Esophagus muscularis mucosa (tissue), 4 donors: ENCODE measurements at regions not wholly inside any gene's neighbourhood (a gene's known extent, or its start where the extent isn't known, plus 50 kb on each side); places are given as distances from the start of the nearest gene placed in this dataset.

Experiments
- DNase-seq: peaks from one replicate; pipeline ENCODE4 v3.0.0-alpha.2; 2017; ENCODE audit errors: extremely low spot score
- H3K27ac ChIP-seq, 4 donors: fragments of 200-600 bp; sonication (generic); replicated peaks in 1 of 4; 1 replicate in 3 of 4; 2 replicates in 1 of 4; pipeline ENCODE4 v1.5.1; 2016 to 2019; ENCODE audit warnings: mild to moderate bottlenecking in 1 of 4
- H3K27me3 ChIP-seq, 4 donors: fragments of 200-600 bp; sonication (generic); one replicate each; pipeline versions ENCODE4 v1.5.1 to v1.6.0; 2016 to 2019
- H3K36me3 ChIP-seq, 4 donors: fragments of 200-600 bp; sonication (generic); one replicate each; pipeline ENCODE4 v1.5.1; 2016 to 2019
- H3K4me1 ChIP-seq, 4 donors: fragments of 200-600 bp; sonication (generic); one replicate each; pipeline ENCODE4 v1.5.1; 2016 to 2019
- H3K4me3 ChIP-seq, 4 donors: fragments of 200-600 bp; sonication (generic); 1 replicate in 2 of 4; 2 replicates in 2 of 4; pipeline ENCODE4 v1.5.1; 2016 to 2019; ENCODE audit warnings: mild to moderate bottlenecking in 4 of 4, moderate library complexity in 1 of 4
- H3K9me3 ChIP-seq, 4 donors: fragments of 200-600 bp; sonication (generic); 1 replicate in 3 of 4; 2 replicates in 1 of 4; pipeline ENCODE4 v1.5.1; 2016 to 2019
- EP300 ChIP-seq: sonication (generic); formaldehyde crosslinking; IDR thresholded peaks from one replicate; pipeline ENCODE4 v1.6.1; 2017; ENCODE audit warnings: antibody characterized with exemption
- POLR2A ChIP-seq: fragments of 450-650 bp; IDR thresholded peaks from one replicate; pipeline ENCODE4 v1.6.1; 2017; ENCODE audit warnings: antibody characterized with exemption, moderate library complexity, mild to moderate bottlenecking, low read depth
- POLR2AphosphoS5 ChIP-seq, 2 donors: sonication (generic); formaldehyde crosslinking; IDR thresholded peaks; one replicate each; pipeline ENCODE4 v1.6.1; 2017; ENCODE audit warnings: antibody characterized with exemption in 2 of 2
- WGBS: methylation state at CpG from one replicate; pipeline ENCODE4 v1.1.5; 2018; 5-methylcytosine and 5-hydroxymethylcytosine counted together
- intact Hi-C: fragments of 100-400 bp; cut with DNase I; formaldehyde crosslinking; loops from one replicate; pipeline ENCODE4 v1.15.1; 2023
- TF ChIP-seq, protein P1 (sequence below), 3 experiments: fragments of 200-600 bp in 2 of 3; fragments of 450-650 bp in 1 of 3; sonication (generic) in 2 of 3; IDR thresholded peaks; one replicate each; pipeline ENCODE4 v1.5.1; 2017 to 2019; ENCODE audit warnings: antibody characterized with exemption in 3 of 3, mild to moderate bottlenecking in 2 of 3, moderate library complexity in 1 of 3

- Histone ChIP-seq H3K4me3 (no peak overlapping the region), H3K27ac (no peak overlapping the region), H3K36me3 (no peaks in the 10 kb centered on the region), H3K4me1 (no peaks in the 10 kb centered on the region), H3K27me3 (peaks cover 0 to 6% (median 0%) of the 10 kb centered on the region in 4 donors), H3K9me3 (no peaks in the 10 kb centered on the region)
- WGBS, result 71% methylated on average over 10 of the region's 10 CpGs
- no peak for DNase-seq
- intact Hi-C loops, result no loop called here
- TF ChIP-seq, protein P1, sequence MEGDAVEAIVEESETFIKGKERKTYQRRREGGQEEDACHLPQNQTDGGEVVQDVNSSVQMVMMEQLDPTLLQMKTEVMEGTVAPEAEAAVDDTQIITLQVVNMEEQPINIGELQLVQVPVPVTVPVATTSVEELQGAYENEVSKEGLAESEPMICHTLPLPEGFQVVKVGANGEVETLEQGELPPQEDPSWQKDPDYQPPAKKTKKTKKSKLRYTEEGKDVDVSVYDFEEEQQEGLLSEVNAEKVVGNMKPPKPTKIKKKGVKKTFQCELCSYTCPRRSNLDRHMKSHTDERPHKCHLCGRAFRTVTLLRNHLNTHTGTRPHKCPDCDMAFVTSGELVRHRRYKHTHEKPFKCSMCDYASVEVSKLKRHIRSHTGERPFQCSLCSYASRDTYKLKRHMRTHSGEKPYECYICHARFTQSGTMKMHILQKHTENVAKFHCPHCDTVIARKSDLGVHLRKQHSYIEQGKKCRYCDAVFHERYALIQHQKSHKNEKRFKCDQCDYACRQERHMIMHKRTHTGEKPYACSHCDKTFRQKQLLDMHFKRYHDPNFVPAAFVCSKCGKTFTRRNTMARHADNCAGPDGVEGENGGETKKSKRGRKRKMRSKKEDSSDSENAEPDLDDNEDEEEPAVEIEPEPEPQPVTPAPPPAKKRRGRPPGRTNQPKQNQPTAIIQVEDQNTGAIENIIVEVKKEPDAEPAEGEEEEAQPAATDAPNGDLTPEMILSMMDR (IDR thresholded peaks at IDR 0.05), result no peak
- no peak for TF ChIP-seq POLR2AphosphoS5 (IDR thresholded peaks at IDR 0.05)
- no peak for TF ChIP-seq POLR2A
- no peak for TF ChIP-seq EP300
Measured at GRCh38 chr12:130258863-130259262, 78.8 kb upstream of the PIWIL1 start.

- 84% methylated on average over 5 of the region's 5 CpGs for WGBS
- no peak overlapping the region for H3K27ac ChIP-seq
- H3K4me1 ChIP-seq, result no peaks in the 10 kb centered on the region
- DNase-seq, result no peak
- TF ChIP-seq POLR2A (no peak), POLR2AphosphoS5 (IDR thresholded peaks at IDR 0.05) (no peak), EP300 (no peak)
- TF ChIP-seq, protein P1 (IDR thresholded peaks at IDR 0.05), result no peak
- H3K4me3 ChIP-seq, result no peak overlapping the region
- no peaks in the 10 kb centered on the region for H3K36me3 ChIP-seq
- peaks cover 0 to 4% (median 0%) of the 10 kb centered on the region in 4 donors for H3K9me3 ChIP-seq
- intact Hi-C loops, result no loop called here
- H3K27me3 ChIP-seq, result peaks cover 0 to 12% (median 0%) of the 10 kb centered on the region in 4 donors
Measured at GRCh38 chr12:130263025-130263424, 74.7 kb upstream of the PIWIL1 start.

GRCh38 chr12:130263996-130264395 is 73.7 kb upstream of the PIWIL1 start:
- H3K4me1 ChIP-seq, result no peaks in the 10 kb centered on the region
- H3K27ac ChIP-seq, result no peak overlapping the region
- H3K27me3 ChIP-seq, result peaks cover 0 to 17% (median 0%) of the 10 kb centered on the region in 4 donors
- intact Hi-C loops, result no loop called here
- no peak for DNase-seq
- H3K36me3 ChIP-seq, result no peaks in the 10 kb centered on the region
- H3K4me3 ChIP-seq, result no peak overlapping the region
- WGBS, result 87% methylated on average over 7 of the region's 7 CpGs
- peaks cover 0 to 4% (median 0%) of the 10 kb centered on the region in 4 donors for H3K9me3 ChIP-seq
- TF ChIP-seq POLR2A, result no peak
- TF ChIP-seq, protein P1 (IDR thresholded peaks at IDR 0.05), result no peak
- TF ChIP-seq POLR2AphosphoS5 (IDR thresholded peaks at IDR 0.05), result no peak
- no peak for TF ChIP-seq EP300

- intact Hi-C loops, result no loop called here
- DNase-seq, result no peak
- Histone ChIP-seq H3K36me3 (no peaks in the 10 kb centered on the region), H3K27ac (no peak overlapping the region), H3K4me1 (no peaks in the 10 kb centered on the region), H3K4me3 (no peak overlapping the region), H3K9me3 (peaks cover 0 to 4% (median 0%) of the 10 kb centered on the region in 4 donors), H3K27me3 (peaks cover 0 to 17% (median 0%) of the 10 kb centered on the region in 4 donors)
- TF ChIP-seq, protein P1 (IDR thresholded peaks at IDR 0.05), result no peak
- TF ChIP-seq EP300, result no peak
- no peak for TF ChIP-seq POLR2AphosphoS5 (IDR thresholded peaks at IDR 0.05)
- no peak for TF ChIP-seq POLR2A
- WGBS, result 43% methylated on average over 10 of the region's 11 CpGs
Measured at GRCh38 chr12:130266751-130267150, 70.9 kb upstream of the PIWIL1 start.

- Histone ChIP-seq H3K27me3 (peaks cover 0 to 40% (median 0%) of the 10 kb centered on the region in 4 donors), H3K4me3 (peak overlapping the region in 3 of 4 donors; percentile 5 to 25 (median 13)), H3K27ac (no peak overlapping the region), H3K36me3 (no peaks in the 10 kb centered on the region), H3K4me1 (no peaks in the 10 kb centered on the region), H3K9me3 (peaks cover 0 to 13% (median 0%) of the 10 kb centered on the region in 4 donors)
- 43% methylated on average over 9 of the region's 9 CpGs for whole genome bisulfite sequencing
- intact Hi-C loops, result loop anchor here (10.0 kb wide), 1 partner anchor 465 kb away; no protein-coding TSS in a partner anchor
- no peak for DNase-seq
- TF ChIP-seq POLR2AphosphoS5 (IDR thresholded peaks at IDR 0.05) (no peak), EP300 (no peak), POLR2A (no peak)
- TF ChIP-seq, protein P1 (IDR thresholded peaks at IDR 0.05), result no peak
Measured at GRCh38 chr12:130280231-130280630, 57.5 kb upstream of the PIWIL1 start.
